A673 (cell line): ENCODE measurements at regions not wholly inside any gene's neighbourhood (a gene's known extent, or its start where the extent isn't known, plus 50 kb on each side); places are given as distances from the start of the nearest gene placed in this dataset.

ENCODE experiments used
- BruUV-seq: library from RNA; stranded (reverse); fragments of 400-500 nt; replicated peaks from 2 replicates; lab custom pipeline; 2021; lab: Mats Ljungman, UMichigan
- CTCF ChIA-PET: fragments of 300-600 bp; sonication (Branson Sonifier 250); formaldehyde crosslinking; loops from one replicate; lab custom pipeline; 2022; ENCODE audit warnings: antibody characterized with exemption; lab: Charles Lee
- POLR2A ChIA-PET: fragments of 300-600 bp; sonication (Branson Sonifier 250); formaldehyde crosslinking; loops from one replicate; lab custom pipeline; 2022; ENCODE audit warnings: antibody characterized with exemption; ENCODE audit not compliant: low non-redundant PET; lab: Charles Lee
- DNase-seq: peaks from one replicate; pipeline ENCODE4 v3.0.0-alpha.2; 2015; ENCODE audit warnings: low spot score
- H3K27ac ChIP-seq: fragments of 200-600 bp; sonication (generic); 2 replicates; pipeline ENCODE4 v1.5.1; 2016; ENCODE audit warnings: mixed run types, low read depth, mild to moderate bottlenecking, mixed read lengths, antibody characterized with exemption, low read length; ENCODE audit not compliant: poor library complexity, severe bottlenecking
- H3K27me3 ChIP-seq: fragments of 200-600 bp; sonication (generic); replicated peaks from 2 replicates; pipeline ENCODE4 v1.6.1; 2017; ENCODE audit warnings: mixed run types, low read depth, mild to moderate bottlenecking, mixed read lengths, antibody characterized with exemption, low read length; ENCODE audit not compliant: insufficient read depth, poor library complexity
- H3K36me3 ChIP-seq: fragments of 200-600 bp; sonication (generic); 2 replicates; pipeline ENCODE4 v1.6.1; 2016; ENCODE audit warnings: mixed run types, mild to moderate bottlenecking, mixed read lengths, antibody characterized with exemption, low read length; ENCODE audit not compliant: insufficient read depth, poor library complexity, severe bottlenecking
- H3K4me1 ChIP-seq: fragments of 200-600 bp; sonication (generic); 2 replicates; pipeline ENCODE4 v1.6.1; 2017; ENCODE audit warnings: mixed run types, mild to moderate bottlenecking, mixed read lengths, antibody characterized with exemption, low read length; ENCODE audit not compliant: insufficient read depth, poor library complexity, severe bottlenecking
- H3K4me3 ChIP-seq: fragments of 200-600 bp; sonication (generic); 2 replicates; pipeline ENCODE4 v1.5.1; 2016; ENCODE audit warnings: low read depth, mixed run types, mild to moderate bottlenecking, mixed read lengths, low read length; ENCODE audit not compliant: poor library complexity, severe bottlenecking
- H3K9me3 ChIP-seq: fragments of 200-600 bp; sonication (generic); 2 replicates; pipeline ENCODE4 v1.6.1; 2016; ENCODE audit warnings: mixed run types, low read depth, mild to moderate bottlenecking, mixed read lengths, antibody characterized with exemption, low read length; ENCODE audit not compliant: poor library complexity, severe bottlenecking
- CTCF ChIP-seq: fragments of 300-800, 200-600 bp; sonication (generic); conservative IDR thresholded peaks from 2 replicates; pipeline ENCODE4 v1.5.1; 2017; ENCODE audit warnings: low read depth, mild to moderate bottlenecking, antibody characterized with exemption, low read length, moderate library complexity, mixed read lengths
- EZH2 ChIP-seq: fragments of 200-600 bp; sonication (generic); IDR thresholded peaks from 2 replicates; pipeline ENCODE4 v1.6.1; 2017; ENCODE audit warnings: borderline replicate concordance, low read depth, mild to moderate bottlenecking, mixed read lengths, antibody characterized with exemption, low read length; ENCODE audit not compliant: poor library complexity, severe bottlenecking
- intact Hi-C: fragments of 100-400 bp; cut with micrococcal nuclease; formaldehyde crosslinking; loops from one replicate; pipeline ENCODE4 v1.10.0; 2022; ENCODE audit not compliant: unreplicated experiment

- POLR2A ChIA-PET = no interaction called here
- TF ChIP-seq CTCF (peak; percentile 15; the same call in 1 of the 2 replicates), EZH2 (no peak)
Measured at GRCh38 chr7:124662937-124663336, 102.7 kb downstream of the GPR37 start.

GRCh38 chr7:124662372-124662771, 103.2 kb downstream of the GPR37 start:
- intact Hi-C loops = no loop called here
- no peak for DNase-seq
- Histone ChIP-seq H3K27me3 (no peaks in the 10 kb centered on the region), H3K36me3 (no peaks in the 10 kb centered on the region), H3K27ac (no peak overlapping the region), H3K9me3 (no peaks in the 10 kb centered on the region), H3K4me3 (no peak overlapping the region), H3K4me1 (no peaks in the 10 kb centered on the region)
- ChIA-PET CTCF (no interaction called here), POLR2A (no interaction called here)
- BruUV-seq = no TSS peak
- TF ChIP-seq EZH2 = no peak
- no peak for TF ChIP-seq CTCF

More at GRCh38 chr7:124662937-124663336, 102.7 kb downstream of the GPR37 start:
- Histone ChIP-seq H3K27me3 (no peaks in the 10 kb centered on the region), H3K36me3 (no peaks in the 10 kb centered on the region), H3K27ac (no peak overlapping the region), H3K9me3 (no peaks in the 10 kb centered on the region), H3K4me1 (no peaks in the 10 kb centered on the region), H3K4me3 (no peak overlapping the region)
- CTCF ChIA-PET = no interaction called here
- intact Hi-C loops = no loop called here
- BruUV-seq = no TSS peak
- DNase-seq = no peak

- POLR2A ChIA-PET = no interaction called here
- Histone ChIP-seq H3K4me1 (no peaks in the 10 kb centered on the region), H3K27me3 (no peaks in the 10 kb centered on the region), H3K36me3 (no peaks in the 10 kb centered on the region), H3K27ac (no peak overlapping the region), H3K4me3 (no peak overlapping the region), H3K9me3 (no peaks in the 10 kb centered on the region)
- TF ChIP-seq CTCF (no peak), EZH2 (no peak)
- CTCF ChIA-PET = no interaction called here
- intact Hi-C loops = no loop called here
- DNase-seq = no peak
- BruUV-seq = no TSS peak
Measured at GRCh38 chr7:124655990-124656389, 109.6 kb downstream of the GPR37 start.
